ENCODE measurements at regions not wholly inside any gene's neighbourhood (a gene's known extent, or its start where the extent isn't known, plus 50 kb on each side); places are given as distances from the start of the nearest gene placed in this dataset.

GRCh38 chr2:164044622-164045021 lies 308.8 kb upstream of the FIGN start:
- no peak for TF ChIP-seq CTCF (IDR thresholded peaks at IDR 0.05)
- Mint-ChIP-seq H3K9me3 (peaks cover 43% of the 10 kb centered on the region), H3K36me3 (ENCODE audit: low read depth) (no peaks in the 10 kb centered on the region), H3K4me1 (ENCODE audit: low read depth) (no peaks in the 10 kb centered on the region), H3K27me3 (ENCODE audit: insufficient read depth) (no peaks in the 10 kb centered on the region), H3K4me3 (no peak overlapping the region), H3K27ac (no peak overlapping the region)
- DNase-seq: no peak

- H3K27ac Mint-ChIP-seq: no peak overlapping the region
- no peak overlapping the region for H3K4me3 Mint-ChIP-seq
- no peak for DNase-seq
- peaks cover 24% of the 10 kb centered on the region for H3K9me3 Mint-ChIP-seq
- no peak for TF ChIP-seq CTCF (IDR thresholded peaks at IDR 0.05)
- no peaks in the 10 kb centered on the region; the same call in 1 of the 2 replicates for H3K27me3 Mint-ChIP-seq (ENCODE audit: insufficient read depth)
- H3K4me1 Mint-ChIP-seq (ENCODE audit: low read depth): no peaks in the 10 kb centered on the region
- H3K36me3 Mint-ChIP-seq (ENCODE audit: low read depth): no peaks in the 10 kb centered on the region
These were observed 303.5 kb upstream of the FIGN start for GRCh38 chr2:164039270-164039669.

GRCh38 chr2:164032995-164033394 lies 297.2 kb upstream of the FIGN start:
- no peak for TF ChIP-seq CTCF (IDR thresholded peaks at IDR 0.05)
- Mint-ChIP-seq H3K9me3 (peaks cover 12% of the 10 kb centered on the region), H3K4me3 (no peak overlapping the region), H3K27me3 (ENCODE audit: insufficient read depth) (no peaks in the 10 kb centered on the region; the same call in 1 of the 2 replicates), H3K4me1 (ENCODE audit: low read depth) (no peaks in the 10 kb centered on the region), H3K27ac (no peak overlapping the region), H3K36me3 (ENCODE audit: low read depth) (no peaks in the 10 kb centered on the region)
- no peak for DNase-seq

GRCh38 chr2:164030623-164031022 lies 294.8 kb upstream of the FIGN start:
- H3K9me3 Mint-ChIP-seq: peaks cover 15% of the 10 kb centered on the region
- H3K4me1 Mint-ChIP-seq (ENCODE audit: low read depth): no peaks in the 10 kb centered on the region
- no peaks in the 10 kb centered on the region for H3K36me3 Mint-ChIP-seq (ENCODE audit: low read depth)
- H3K27me3 Mint-ChIP-seq (ENCODE audit: insufficient read depth): no peaks in the 10 kb centered on the region; the same call in 1 of the 2 replicates
- no peak overlapping the region for H3K27ac Mint-ChIP-seq
- no peak for TF ChIP-seq CTCF (IDR thresholded peaks at IDR 0.05)
- DNase-seq: no peak
- H3K4me3 Mint-ChIP-seq: no peak overlapping the region

GRCh38 chr2:164028814-164029534 lies 293.2 kb upstream of the FIGN start:
- H3K27me3 Mint-ChIP-seq (ENCODE audit: insufficient read depth): no peaks in the 10 kb centered on the region
- TF ChIP-seq CTCF (IDR thresholded peaks at IDR 0.05): no peak
- H3K4me3 Mint-ChIP-seq: no peak overlapping the region
- H3K27ac Mint-ChIP-seq: no peak overlapping the region
- peaks cover 19% of the 10 kb centered on the region for H3K9me3 Mint-ChIP-seq
- H3K4me1 Mint-ChIP-seq (ENCODE audit: low read depth): no peaks in the 10 kb centered on the region
- H3K36me3 Mint-ChIP-seq (ENCODE audit: low read depth): no peaks in the 10 kb centered on the region
- DNase-seq: peak; percentile 4
